Urinary bladder (tissue), 3 donors: ENCODE measurements at regions not wholly inside any gene's neighbourhood (a gene's known extent, or its start where the extent isn't known, plus 50 kb on each side); places are given as distances from the start of the nearest gene placed in this dataset.
"Not testable (repeated sequence)": the region's sequence is repeated elsewhere in the genome, so short reads cannot be mapped to it uniquely, and the experiment has no call there.

Source experiments
- DNase-seq: peaks from one replicate; pipeline ENCODE4 v3.0.0-alpha.2; 2015; ENCODE audit errors: extremely low spot score
- H3K27ac ChIP-seq: one replicate; pipeline ENCODE4 v1.5.1; 2013; ENCODE audit warnings: low read depth, mild to moderate bottlenecking, moderate library complexity
- H3K36me3 ChIP-seq: one replicate; pipeline ENCODE4 v1.6.1; 2013; ENCODE audit warnings: mild to moderate bottlenecking, moderate library complexity; ENCODE audit not compliant: insufficient read depth
- H3K4me1 ChIP-seq: one replicate; pipeline ENCODE4 v1.6.1; 2013; ENCODE audit warnings: mild to moderate bottlenecking, moderate library complexity; ENCODE audit not compliant: insufficient read depth
- H3K4me3 ChIP-seq: one replicate; pipeline ENCODE4 v1.5.1; 2013; ENCODE audit warnings: low read depth, low read length
- WGBS: extraction: QIAGEN DNeasy Blood & Tissue Kit; methylation state at CpG from one replicate; pipeline ENCODE4 v1.1.7; 2013; 5-methylcytosine and 5-hydroxymethylcytosine counted together
- donor health status: healthy with polysubstance abuse.
- donor health status: healthy.

DNA sequence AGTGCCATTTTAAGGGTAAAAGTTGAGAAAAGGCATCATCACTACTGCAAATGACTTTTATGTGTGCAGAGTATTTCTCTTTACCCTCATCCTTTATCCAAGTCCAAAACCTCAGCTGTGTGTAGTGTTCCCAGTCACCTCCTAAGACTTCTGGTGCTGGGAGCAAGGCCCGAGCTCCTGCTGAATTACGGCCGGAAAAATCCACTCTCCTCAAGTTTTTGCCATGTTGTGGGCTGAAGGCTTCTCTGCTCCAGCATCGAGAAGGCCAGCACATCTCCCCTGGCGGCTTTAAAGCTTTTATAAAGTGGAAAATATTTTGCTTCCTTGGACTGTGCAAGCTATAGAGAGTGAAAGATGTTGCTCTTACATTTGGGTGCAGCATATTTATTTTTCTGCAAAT lies 153.2 kb upstream of the THBS2 start:
- DNase-seq, result no peak
- Histone ChIP-seq H3K36me3 (no peaks in the 10 kb centered on the region), H3K27ac (no peak overlapping the region), H3K4me3 (no peak overlapping the region), H3K4me1 (no peaks in the 10 kb centered on the region)
- WGBS, result 49% methylated on average over 5 of the region's 5 CpGs

GRCh38 chr6:169406034-169406433 lies 152.4 kb upstream of the THBS2 start:
- no peaks in the 10 kb centered on the region for H3K36me3 ChIP-seq
- WGBS, result 96% methylated on average over 2 of the region's 2 CpGs
- H3K4me1 ChIP-seq, result no peaks in the 10 kb centered on the region
- no peak overlapping the region for H3K4me3 ChIP-seq
- H3K27ac ChIP-seq, result no peak overlapping the region
- no peak for DNase-seq

GRCh38 chr6:169404828-169405227 lies 151.2 kb upstream of the THBS2 start:
- 97% methylated on average over 6 of the region's 6 CpGs for WGBS
- Histone ChIP-seq H3K27ac (no peak overlapping the region), H3K36me3 (no peaks in the 10 kb centered on the region), H3K4me3 (no peak overlapping the region), H3K4me1 (no peaks in the 10 kb centered on the region)
- no peak for DNase-seq

DNA sequence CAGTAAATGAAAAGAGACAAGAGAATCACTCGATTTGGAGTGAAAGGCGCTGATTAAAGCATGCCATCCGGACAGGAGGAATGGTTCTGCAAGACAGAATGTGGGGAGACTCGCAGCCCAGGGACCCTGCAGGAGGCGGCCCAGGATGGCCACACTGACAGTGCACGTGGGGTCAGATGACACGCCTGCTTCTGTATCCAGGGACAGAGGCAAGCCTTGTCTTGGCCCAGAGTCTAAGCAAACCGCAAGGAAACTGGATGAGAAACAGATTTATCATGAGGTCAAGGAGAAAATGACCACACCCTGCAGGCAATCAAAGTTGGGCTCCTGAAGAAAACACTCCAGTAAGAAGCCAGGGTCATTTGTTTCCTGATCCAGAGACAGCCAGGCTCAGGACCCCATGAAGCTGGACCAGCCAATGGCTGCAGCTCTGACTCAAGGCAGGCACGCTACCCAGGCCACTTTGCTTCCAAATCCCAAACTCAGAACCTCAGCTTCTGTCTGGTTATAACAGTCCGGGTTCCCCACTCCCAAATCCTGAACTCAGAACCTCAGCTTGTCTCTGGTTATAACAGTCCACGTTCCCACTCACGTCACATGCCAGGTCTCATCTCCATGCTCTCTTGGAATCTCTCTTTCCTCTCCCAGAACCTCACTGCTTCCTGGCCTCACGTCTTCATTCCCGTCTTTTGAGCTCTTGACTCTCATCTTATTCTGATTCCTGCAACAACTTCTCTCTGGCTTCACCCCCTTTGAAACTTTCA lies 144.9 kb upstream of the THBS2 start:
- Histone ChIP-seq H3K36me3 (no peaks in the 10 kb centered on the region), H3K27ac (no peak overlapping the region), H3K4me1 (no peaks in the 10 kb centered on the region), H3K4me3 (no peak overlapping the region)
- WGBS, result 70% methylated on average over 14 of the region's 14 CpGs
- DNase-seq, result no peak

GRCh38 chr6:169397684-169398083 lies 144.0 kb upstream of the THBS2 start:
- 88% methylated on average over 12 of the region's 12 CpGs for WGBS
- Histone ChIP-seq H3K27ac (no peak overlapping the region), H3K36me3 (no peaks in the 10 kb centered on the region), H3K4me3 (no peak overlapping the region), H3K4me1 (no peaks in the 10 kb centered on the region)
- no peak for DNase-seq

- WGBS, result 95% methylated on average over 19 of the region's 19 CpGs
- no peak overlapping the region for H3K27ac ChIP-seq
- no peak for DNase-seq
- no peaks in the 10 kb centered on the region for H3K36me3 ChIP-seq
- no peak overlapping the region for H3K4me3 ChIP-seq
- no peaks in the 10 kb centered on the region for H3K4me1 ChIP-seq
These were observed 143.0 kb upstream of the THBS2 start for GRCh38 chr6:169396554-169397163.

DNA sequence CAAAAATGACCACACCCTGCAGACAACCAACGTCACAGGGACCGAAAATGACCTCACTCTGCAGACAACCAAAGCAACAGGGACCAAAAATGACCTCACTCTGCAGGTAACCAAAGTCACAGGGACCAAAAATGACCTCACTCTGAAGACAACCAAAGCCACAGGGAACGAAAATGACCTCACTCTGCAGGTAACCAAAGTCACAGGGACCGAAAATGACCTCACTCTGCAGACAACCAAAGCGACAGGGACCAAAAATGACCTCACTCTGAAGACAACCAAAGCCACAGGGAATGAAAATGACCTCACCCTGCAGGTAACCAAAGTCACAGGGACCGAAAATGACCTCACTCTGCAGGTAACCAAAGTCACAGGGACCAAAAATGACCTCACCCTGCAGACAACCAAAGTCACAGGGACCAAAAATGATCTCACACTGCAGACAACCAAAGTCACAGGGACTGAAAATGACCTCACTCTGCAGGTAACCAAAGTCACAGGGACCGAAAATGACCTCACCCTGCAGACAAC lies 142.4 kb upstream of the THBS2 start:
- DNase-seq, H3K4me1 ChIP-seq, H3K4me3 ChIP-seq, H3K27ac ChIP-seq, H3K36me3 ChIP-seq: not testable (repeated sequence)
- 76% methylated on average over 7 of the region's 7 CpGs for WGBS

GRCh38 chr6:169395080-169395805 lies 141.6 kb upstream of the THBS2 start:
- WGBS, result 92% methylated on average over 7 of the region's 7 CpGs
- Histone ChIP-seq H3K4me3 (no peak overlapping the region), H3K4me1 (no peaks in the 10 kb centered on the region), H3K27ac (no peak overlapping the region), H3K36me3 (no peaks in the 10 kb centered on the region)
- DNase-seq, result no peak

DNA sequence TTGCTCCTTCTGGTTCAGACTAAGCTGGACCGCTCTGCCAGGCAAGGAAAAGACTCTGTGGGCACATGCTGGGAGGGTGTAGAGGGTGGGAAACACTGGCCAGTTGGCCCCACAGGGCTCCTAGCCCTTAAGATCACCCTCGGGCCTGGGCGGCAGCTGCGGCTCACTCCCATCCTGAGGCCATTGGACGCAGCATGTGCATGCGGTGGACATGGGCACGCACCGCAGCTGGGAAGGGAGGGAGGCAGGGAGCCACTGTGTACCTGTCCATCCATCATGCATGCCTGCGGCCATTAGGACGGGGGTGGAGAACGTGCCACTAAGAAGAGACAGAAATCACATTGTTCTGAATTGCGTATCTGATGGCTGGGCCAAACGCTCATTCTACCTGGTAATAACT lies 140.1 kb upstream of the THBS2 start:
- H3K4me1 ChIP-seq, result no peaks in the 10 kb centered on the region
- H3K4me3 ChIP-seq, result no peak overlapping the region
- H3K27ac ChIP-seq, result no peak overlapping the region
- no peak for DNase-seq
- 91% methylated on average over 13 of the region's 13 CpGs for WGBS
- no peaks in the 10 kb centered on the region for H3K36me3 ChIP-seq

DNA sequence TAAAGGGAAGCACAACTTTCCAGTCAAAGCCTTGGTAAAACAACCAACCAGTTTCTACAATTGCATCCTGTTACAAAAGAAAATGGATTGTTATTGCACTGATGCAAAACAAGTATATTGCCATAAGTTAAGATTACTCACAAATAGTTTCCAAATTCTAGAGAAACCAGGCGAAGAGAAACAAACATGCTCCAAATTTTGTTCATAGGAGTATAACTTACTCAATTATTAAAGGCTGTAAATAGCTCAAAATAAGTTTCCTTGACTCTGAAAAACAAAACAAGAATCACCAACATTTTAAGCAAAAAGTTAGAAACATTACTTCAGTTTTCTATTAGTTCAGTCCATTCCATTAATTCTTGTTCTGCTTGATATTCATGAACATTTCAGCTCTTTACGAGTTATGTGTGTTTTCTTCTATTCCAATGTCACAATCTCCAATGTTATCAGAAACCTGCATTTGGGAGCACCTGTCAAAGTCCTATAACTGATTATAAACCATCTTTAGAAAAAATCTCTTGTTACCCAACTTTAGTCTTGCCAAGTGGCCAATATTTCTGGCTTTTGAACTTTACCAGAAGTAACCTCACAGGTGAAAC lies 137.9 kb upstream of the THBS2 start:
- Histone ChIP-seq H3K27ac (no peak overlapping the region), H3K4me3 (no peak overlapping the region), H3K4me1 (no peaks in the 10 kb centered on the region), H3K36me3 (no peaks in the 10 kb centered on the region)
- DNase-seq, result no peak
- 98% methylated on average over 2 of the region's 2 CpGs for WGBS

GRCh38 chr6:169388395-169389166 lies 134.9 kb upstream of the THBS2 start:
- Histone ChIP-seq H3K4me3 (no peak overlapping the region), H3K36me3 (no peaks in the 10 kb centered on the region), H3K4me1 (no peaks in the 10 kb centered on the region), H3K27ac (no peak overlapping the region)
- DNase-seq, result no peak
- WGBS, result 55% methylated on average over 20 of the region's 20 CpGs

- 88% methylated on average over 9 of the region's 9 CpGs for WGBS
- H3K27ac ChIP-seq, result no peak overlapping the region
- H3K4me1 ChIP-seq, result no peaks in the 10 kb centered on the region
- no peak overlapping the region for H3K4me3 ChIP-seq
- H3K36me3 ChIP-seq, result no peaks in the 10 kb centered on the region
- no peak for DNase-seq
These were observed 134.2 kb upstream of the THBS2 start for GRCh38 chr6:169387809-169388383.
